NT2/D1 (cell line): ENCODE measurements at regions not wholly inside any gene's neighbourhood (a gene's known extent, or its start where the extent isn't known, plus 50 kb on each side); places are given as distances from the start of the nearest gene placed in this dataset.
A peak's percentile ranks its signal among the peaks of the same experiment; 100 is the strongest.
"Not testable (repeated sequence)": the region's sequence is repeated elsewhere in the genome, so short reads cannot be mapped to it uniquely, and the experiment has no call there.

Experiments used
- DNase-seq: peaks from one replicate; pipeline ENCODE4 v3.0.0-alpha.2; 2011; ENCODE audit warnings: low read depth, low spot score
- H3K27me3 ChIP-seq: 2 replicates; pipeline ENCODE4 v1.6.0; 2011; ENCODE audit warnings: mild to moderate bottlenecking; ENCODE audit not compliant: insufficient read length, insufficient read depth
- H3K36me3 ChIP-seq: 2 replicates; pipeline ENCODE4 v1.6.1; 2011; ENCODE audit warnings: mild to moderate bottlenecking, low read length, mixed read lengths; ENCODE audit not compliant: insufficient read depth, insufficient read length
- H3K4me1 ChIP-seq: 2 replicates; pipeline ENCODE4 v1.5.1; 2011; ENCODE audit not compliant: insufficient read depth, insufficient read length
- H3K4me3 ChIP-seq: 2 replicates; pipeline ENCODE4 v1.5.1; 2011; ENCODE audit warnings: low read depth; ENCODE audit not compliant: insufficient read length
- H3K9ac ChIP-seq: 2 replicates; pipeline ENCODE4 v1.6.0; 2011; ENCODE audit warnings: low read depth; ENCODE audit not compliant: insufficient read length
- H3K9me3 ChIP-seq: 2 replicates; pipeline ENCODE4 v1.5.1; 2011; ENCODE audit warnings: mild to moderate bottlenecking, low read length; ENCODE audit not compliant: insufficient read depth
- SUZ12 ChIP-seq: IDR thresholded peaks from 2 replicates; pipeline ENCODE4 v1.6.1; 2011; ENCODE audit not compliant: insufficient read length, insufficient read depth; ENCODE audit errors: extremely low read depth
- YY1 ChIP-seq: IDR thresholded peaks from 2 replicates; pipeline ENCODE4 v1.6.1; 2011; ENCODE audit not compliant: insufficient read length, insufficient read depth
- ZNF274 ChIP-seq: IDR thresholded peaks from 2 replicates; pipeline ENCODE4 v1.6.1; 2011; ENCODE audit warnings: mild to moderate bottlenecking, low read depth, low read length

- no peak for DNase-seq
- Histone ChIP-seq H3K9ac (no peak overlapping the region), H3K36me3 (no peaks in the 10 kb centered on the region)
Measured at GRCh38 chr7:98727146-98727709, 110.1 kb downstream of the NPTX2 start.

GRCh38 chr7:98728555-98728954, 111.5 kb downstream of the NPTX2 start:
- Histone ChIP-seq H3K36me3 (no peaks in the 10 kb centered on the region), H3K9me3 (0 out of 2 replicates have a peak, but pooled peaks cover 5% of the 10 kb centered on the region), H3K27me3 (no peaks in the 10 kb centered on the region), H3K4me3 (no peak overlapping the region), H3K4me1 (peaks cover 2% of the 10 kb centered on the region), H3K9ac (no peak overlapping the region)
- TF ChIP-seq ZNF274 (no peak), YY1 (no peak), SUZ12 (no peak)
- DNase-seq, result no peak

More at GRCh38 chr7:98727146-98727709, 110.1 kb downstream of the NPTX2 start:
- H3K4me3 ChIP-seq, result no peak overlapping the region
- H3K9me3 ChIP-seq, result no peaks in the 10 kb centered on the region
- H3K4me1 ChIP-seq, result peaks cover 2% of the 10 kb centered on the region
- TF ChIP-seq ZNF274 (no peak), SUZ12 (no peak), YY1 (no peak)
- no peaks in the 10 kb centered on the region for H3K27me3 ChIP-seq

GRCh38 chr7:98729121-98729520, 112.0 kb downstream of the NPTX2 start:
- Histone ChIP-seq H3K9ac (no peak overlapping the region), H3K9me3 (0 out of 2 replicates have a peak, but pooled peaks cover 5% of the 10 kb centered on the region), H3K27me3 (no peaks in the 10 kb centered on the region), H3K4me3 (no peak overlapping the region), H3K36me3 (no peaks in the 10 kb centered on the region), H3K4me1 (peaks cover 2% of the 10 kb centered on the region)
- no peak for TF ChIP-seq SUZ12
- DNase-seq, result no peak

GRCh38 chr7:98730326-98730725, 113.2 kb downstream of the NPTX2 start:
- H3K4me1 ChIP-seq, result peaks cover 2% of the 10 kb centered on the region
- H3K27me3 ChIP-seq, result no peaks in the 10 kb centered on the region
- 0 out of 2 replicates have a peak, but pooled peaks cover 5% of the 10 kb centered on the region for H3K9me3 ChIP-seq
- no peak overlapping the region for H3K4me3 ChIP-seq
- peak; percentile 42 for DNase-seq
- no peak for TF ChIP-seq SUZ12
- TF ChIP-seq ZNF274, result no peak
- TF ChIP-seq YY1, result no peak
- H3K9ac ChIP-seq, result no peak overlapping the region
- no peaks in the 10 kb centered on the region for H3K36me3 ChIP-seq

DNA sequence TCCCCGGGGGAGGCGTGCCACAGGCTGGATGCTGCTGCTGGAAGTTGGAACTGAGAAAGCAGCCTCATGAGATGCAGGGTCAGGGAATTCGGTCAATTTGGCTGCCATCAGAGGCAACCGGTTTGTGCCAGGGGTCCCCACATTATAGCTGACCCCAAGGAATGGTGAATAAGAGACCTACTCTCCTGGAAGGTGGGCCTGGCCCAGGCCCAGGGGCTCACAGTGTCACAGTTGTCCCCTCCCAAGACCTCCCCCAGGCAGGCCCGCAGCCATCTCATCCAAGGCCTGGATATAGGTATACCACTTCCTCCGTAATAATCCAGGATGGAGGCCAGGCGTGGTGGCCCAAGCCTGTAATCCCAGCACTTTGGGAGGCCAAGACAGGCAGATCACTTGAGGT, 114.6 kb downstream of the NPTX2 start:
- H3K27me3 ChIP-seq, result no peaks in the 10 kb centered on the region
- no peak for DNase-seq
- peaks cover 2% of the 10 kb centered on the region for H3K4me1 ChIP-seq
- H3K4me3 ChIP-seq, result no peak overlapping the region
- TF ChIP-seq ZNF274 (no peak), SUZ12 (no peak), YY1 (no peak)
- 0 out of 2 replicates have a peak, but pooled peaks cover 5% of the 10 kb centered on the region for H3K9me3 ChIP-seq
- no peak overlapping the region for H3K9ac ChIP-seq
- no peaks in the 10 kb centered on the region for H3K36me3 ChIP-seq

- 0 out of 2 replicates have a peak, but pooled peaks cover 5% of the 10 kb centered on the region for H3K9me3 ChIP-seq
- no peaks in the 10 kb centered on the region for H3K27me3 ChIP-seq
- H3K36me3 ChIP-seq, result no peaks in the 10 kb centered on the region
- peak; percentile 74 for DNase-seq
- TF ChIP-seq YY1, result no peak
- TF ChIP-seq SUZ12, result no peak
- TF ChIP-seq ZNF274, result no peak
- no peak overlapping the region for H3K9ac ChIP-seq
- H3K4me3 ChIP-seq, result no peak overlapping the region
- no peaks in the 10 kb centered on the region for H3K4me1 ChIP-seq
Measured at GRCh38 chr7:98733036-98733435, 116.0 kb downstream of the NPTX2 start.

DNA sequence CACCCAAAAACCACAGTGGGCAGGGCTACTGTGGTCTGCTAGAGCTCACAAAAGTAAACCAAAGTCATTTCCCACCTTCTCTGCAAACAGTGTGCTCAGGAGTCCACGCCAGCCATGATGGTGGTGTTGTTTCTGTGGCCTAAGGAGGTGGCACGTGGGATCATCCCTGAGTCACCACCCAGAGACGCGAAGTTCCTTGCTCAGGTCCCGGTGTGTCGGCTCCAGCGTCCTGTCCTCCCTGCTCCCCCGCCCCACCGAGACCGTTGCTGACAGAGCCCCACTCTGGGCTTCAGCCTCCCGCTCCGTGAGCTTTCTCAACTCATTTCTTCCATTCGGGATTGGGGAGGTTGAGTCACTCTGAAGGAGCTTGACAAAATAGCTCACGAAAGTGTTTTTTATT, 118.7 kb downstream of the NPTX2 start:
- 0 out of 2 replicates have a peak, but pooled peaks cover 5% of the 10 kb centered on the region for H3K9me3 ChIP-seq

GRCh38 chr7:98736461-98736860, 119.4 kb downstream of the NPTX2 start:
- not testable (repeated sequence) for H3K4me3 ChIP-seq, H3K9ac ChIP-seq, H3K4me1 ChIP-seq, H3K9me3 ChIP-seq, H3K36me3 ChIP-seq, H3K27me3 ChIP-seq, DNase-seq

More for the DNA sequence above, 118.7 kb downstream of the NPTX2 start:
- Histone ChIP-seq H3K4me3 (no peak overlapping the region), H3K36me3 (no peaks in the 10 kb centered on the region), H3K9ac (no peak overlapping the region), H3K4me1 (no peaks in the 10 kb centered on the region), H3K27me3 (no peaks in the 10 kb centered on the region)
- TF ChIP-seq SUZ12 (no peak), YY1 (no peak), ZNF274 (no peak)
- no peak for DNase-seq
